ENCODE measurements at regions not wholly inside any gene's neighbourhood (a gene's known extent, or its start where the extent isn't known, plus 50 kb on each side); places are given as distances from the start of the nearest gene placed in this dataset.

GRCh38 chr19:30235946-30236345, 136.2 kb upstream of the ZNF536 start:
- no peak for TF ChIP-seq POLR2A (IDR thresholded peaks at IDR 0.05)
- TF ChIP-seq CTCF (IDR thresholded peaks at IDR 0.05), result no peak

Measured in esophagus squamous epithelium (tissue), 4 donors.